ENCODE measurements at regions not wholly inside any gene's neighbourhood (a gene's known extent, or its start where the extent isn't known, plus 50 kb on each side); places are given as distances from the start of the nearest gene placed in this dataset.
"Not testable (repeated sequence)": the region's sequence is repeated elsewhere in the genome, so short reads cannot be mapped to it uniquely, and the experiment has no call there.

- no peaks in the 10 kb centered on the region for H3K27me3 ChIP-seq (replicated peaks; ENCODE audit: control insufficient read depth, insufficient read depth, low read length)
- peaks cover 2% of the 10 kb centered on the region for H3K9me3 ChIP-seq (ENCODE audit: control insufficient read depth, low read length)
- no peaks in the 10 kb centered on the region for H3K36me3 ChIP-seq (ENCODE audit: control insufficient read depth, insufficient read depth, low read length, severe bottlenecking)
- DNase-seq (ENCODE audit: low read depth): no peak
- no peak overlapping the region for H3K4me3 ChIP-seq (ENCODE audit: low read length)
- no peak overlapping the region for H3K9ac ChIP-seq (ENCODE audit: low read length)
- peaks cover 15% of the 10 kb centered on the region for H3K4me1 ChIP-seq (ENCODE audit: control insufficient read depth, insufficient read depth, low read length)
Measured at GRCh38 chr1:55808263-55808662, 593.1 kb upstream of the USP24 start.

- H3K9ac ChIP-seq (ENCODE audit: low read length): no peak overlapping the region
- no peaks in the 10 kb centered on the region for H3K4me1 ChIP-seq (ENCODE audit: control insufficient read depth, insufficient read depth, low read length)
- no peaks in the 10 kb centered on the region for H3K27me3 ChIP-seq (replicated peaks; ENCODE audit: control insufficient read depth, insufficient read depth, low read length)
- DNase-seq (ENCODE audit: low read depth): no peak
- H3K36me3 ChIP-seq (ENCODE audit: control insufficient read depth, insufficient read depth, low read length, severe bottlenecking): no peaks in the 10 kb centered on the region
- H3K4me3 ChIP-seq (ENCODE audit: low read length): no peak overlapping the region
- H3K9me3 ChIP-seq (ENCODE audit: control insufficient read depth, low read length): peaks cover under 1% of the 10 kb centered on the region
Measured at GRCh38 chr1:55803429-55803828, 588.3 kb upstream of the USP24 start.

GRCh38 chr1:55801481-55801880 is 586.3 kb upstream of the USP24 start:
- Histone ChIP-seq H3K4me3 (ENCODE audit: low read length) (no peak overlapping the region), H3K4me1 (ENCODE audit: control insufficient read depth, insufficient read depth, low read length) (no peaks in the 10 kb centered on the region), H3K9me3 (ENCODE audit: control insufficient read depth, low read length) (peaks cover 4% of the 10 kb centered on the region), H3K9ac (ENCODE audit: low read length) (no peak overlapping the region), H3K27me3 (replicated peaks; ENCODE audit: control insufficient read depth, insufficient read depth, low read length) (no peaks in the 10 kb centered on the region), H3K36me3 (ENCODE audit: control insufficient read depth, insufficient read depth, low read length, severe bottlenecking) (no peaks in the 10 kb centered on the region)
- DNase-seq (ENCODE audit: low read depth): no peak

GRCh38 chr1:55800503-55800902 is 585.3 kb upstream of the USP24 start:
- H3K4me1 ChIP-seq (ENCODE audit: control insufficient read depth, insufficient read depth, low read length): no peaks in the 10 kb centered on the region
- H3K27me3 ChIP-seq (replicated peaks; ENCODE audit: control insufficient read depth, insufficient read depth, low read length): no peaks in the 10 kb centered on the region
- peaks cover 4% of the 10 kb centered on the region for H3K9me3 ChIP-seq (ENCODE audit: control insufficient read depth, low read length)
- H3K36me3 ChIP-seq (ENCODE audit: control insufficient read depth, insufficient read depth, low read length, severe bottlenecking): no peaks in the 10 kb centered on the region
- no peak for DNase-seq (ENCODE audit: low read depth)
- no peak overlapping the region for H3K9ac ChIP-seq (ENCODE audit: low read length)
- no peak overlapping the region for H3K4me3 ChIP-seq (ENCODE audit: low read length)

GRCh38 chr1:55793856-55794255 is 578.7 kb upstream of the USP24 start:
- peaks cover 4% of the 10 kb centered on the region for H3K9me3 ChIP-seq (ENCODE audit: control insufficient read depth, low read length)
- H3K27me3 ChIP-seq (replicated peaks; ENCODE audit: control insufficient read depth, insufficient read depth, low read length): no peaks in the 10 kb centered on the region
- H3K4me1 ChIP-seq (ENCODE audit: control insufficient read depth, insufficient read depth, low read length): no peaks in the 10 kb centered on the region
- no peak for DNase-seq (ENCODE audit: low read depth)
- H3K4me3 ChIP-seq (ENCODE audit: low read length): no peak overlapping the region
- no peaks in the 10 kb centered on the region for H3K36me3 ChIP-seq (ENCODE audit: control insufficient read depth, insufficient read depth, low read length, severe bottlenecking)
- no peak overlapping the region for H3K9ac ChIP-seq (ENCODE audit: low read length)

GRCh38 chr1:55792870-55793269 is 577.7 kb upstream of the USP24 start:
- Histone ChIP-seq H3K9me3 (ENCODE audit: control insufficient read depth, low read length) (no peaks in the 10 kb centered on the region), H3K9ac (ENCODE audit: low read length) (no peak overlapping the region), H3K27me3 (replicated peaks; ENCODE audit: control insufficient read depth, insufficient read depth, low read length) (no peaks in the 10 kb centered on the region)

GRCh38 chr1:55789466-55789865 is 574.3 kb upstream of the USP24 start:
- DNase-seq (ENCODE audit: low read depth): no peak
- Histone ChIP-seq H3K4me3 (ENCODE audit: low read length) (no peak overlapping the region), H3K36me3 (ENCODE audit: control insufficient read depth, insufficient read depth, low read length, severe bottlenecking) (no peaks in the 10 kb centered on the region), H3K9ac (ENCODE audit: low read length) (no peak overlapping the region), H3K4me1 (ENCODE audit: control insufficient read depth, insufficient read depth, low read length) (no peaks in the 10 kb centered on the region), H3K27me3 (replicated peaks; ENCODE audit: control insufficient read depth, insufficient read depth, low read length) (no peaks in the 10 kb centered on the region), H3K9me3 (ENCODE audit: control insufficient read depth, low read length) (no peaks in the 10 kb centered on the region)

More at GRCh38 chr1:55792870-55793269, 577.7 kb upstream of the USP24 start:
- DNase-seq (ENCODE audit: low read depth): no peak
- Histone ChIP-seq H3K4me3 (ENCODE audit: low read length) (no peak overlapping the region), H3K4me1 (ENCODE audit: control insufficient read depth, insufficient read depth, low read length) (no peaks in the 10 kb centered on the region), H3K36me3 (ENCODE audit: control insufficient read depth, insufficient read depth, low read length, severe bottlenecking) (no peaks in the 10 kb centered on the region)

GRCh38 chr1:55786396-55786795 is 571.2 kb upstream of the USP24 start:
- no peaks in the 10 kb centered on the region for H3K9me3 ChIP-seq (ENCODE audit: control insufficient read depth, low read length)
- no peak overlapping the region for H3K4me3 ChIP-seq (ENCODE audit: low read length)
- no peak overlapping the region for H3K9ac ChIP-seq (ENCODE audit: low read length)
- DNase-seq (ENCODE audit: low read depth): no peak
- H3K4me1 ChIP-seq (ENCODE audit: control insufficient read depth, insufficient read depth, low read length): peaks cover 11% of the 10 kb centered on the region
- H3K36me3 ChIP-seq (ENCODE audit: control insufficient read depth, insufficient read depth, low read length, severe bottlenecking): no peaks in the 10 kb centered on the region
- H3K27me3 ChIP-seq (replicated peaks; ENCODE audit: control insufficient read depth, insufficient read depth, low read length): no peaks in the 10 kb centered on the region

- not testable (repeated sequence) for H3K27me3 ChIP-seq (replicated peaks; ENCODE audit: control insufficient read depth, insufficient read depth, low read length); H3K36me3 ChIP-seq (ENCODE audit: control insufficient read depth, insufficient read depth, low read length, severe bottlenecking); H3K4me3 ChIP-seq (ENCODE audit: low read length); H3K9ac ChIP-seq (ENCODE audit: low read length); DNase-seq (ENCODE audit: low read depth); H3K9me3 ChIP-seq (ENCODE audit: control insufficient read depth, low read length)
- H3K4me1 ChIP-seq (ENCODE audit: control insufficient read depth, insufficient read depth, low read length): peaks cover 11% of the 10 kb centered on the region
Measured at GRCh38 chr1:55784941-55785450, 569.8 kb upstream of the USP24 start.

GRCh38 chr1:55781944-55782482 is 566.8 kb upstream of the USP24 start:
- Histone ChIP-seq H3K9ac (ENCODE audit: low read length) (no peak overlapping the region), H3K9me3 (ENCODE audit: control insufficient read depth, low read length) (no peaks in the 10 kb centered on the region), H3K4me3 (ENCODE audit: low read length) (no peak overlapping the region), H3K27me3 (replicated peaks; ENCODE audit: control insufficient read depth, insufficient read depth, low read length) (no peaks in the 10 kb centered on the region), H3K4me1 (ENCODE audit: control insufficient read depth, insufficient read depth, low read length) (peaks cover 11% of the 10 kb centered on the region), H3K36me3 (ENCODE audit: control insufficient read depth, insufficient read depth, low read length, severe bottlenecking) (no peaks in the 10 kb centered on the region)
- peak; percentile 21 for DNase-seq (ENCODE audit: low read depth)

- DNase-seq (ENCODE audit: low read depth): no peak
- no peak overlapping the region for H3K9ac ChIP-seq (ENCODE audit: low read length)
- no peak overlapping the region for H3K4me3 ChIP-seq (ENCODE audit: low read length)
- no peaks in the 10 kb centered on the region for H3K27me3 ChIP-seq (replicated peaks; ENCODE audit: control insufficient read depth, insufficient read depth, low read length)
- no peaks in the 10 kb centered on the region for H3K36me3 ChIP-seq (ENCODE audit: control insufficient read depth, insufficient read depth, low read length, severe bottlenecking)
- peaks cover 11% of the 10 kb centered on the region for H3K4me1 ChIP-seq (ENCODE audit: control insufficient read depth, insufficient read depth, low read length)
- H3K9me3 ChIP-seq (ENCODE audit: control insufficient read depth, low read length): no peaks in the 10 kb centered on the region
Measured at GRCh38 chr1:55781003-55781402, 565.8 kb upstream of the USP24 start.

GRCh38 chr1:55777545-55777944 is 562.4 kb upstream of the USP24 start:
- Histone ChIP-seq H3K9me3 (ENCODE audit: control insufficient read depth, low read length) (peaks cover 10% of the 10 kb centered on the region), H3K36me3 (ENCODE audit: control insufficient read depth, insufficient read depth, low read length, severe bottlenecking) (no peaks in the 10 kb centered on the region), H3K4me3 (ENCODE audit: low read length) (no peak overlapping the region), H3K27me3 (replicated peaks; ENCODE audit: control insufficient read depth, insufficient read depth, low read length) (no peaks in the 10 kb centered on the region), H3K9ac (ENCODE audit: low read length) (no peak overlapping the region), H3K4me1 (ENCODE audit: control insufficient read depth, insufficient read depth, low read length) (peaks cover 10% of the 10 kb centered on the region)
- DNase-seq (ENCODE audit: low read depth): no peak
